ENCODE measurements at regions not wholly inside any gene's neighbourhood (a gene's known extent, or its start where the extent isn't known, plus 50 kb on each side); places are given as distances from the start of the nearest gene placed in this dataset.

DNA sequence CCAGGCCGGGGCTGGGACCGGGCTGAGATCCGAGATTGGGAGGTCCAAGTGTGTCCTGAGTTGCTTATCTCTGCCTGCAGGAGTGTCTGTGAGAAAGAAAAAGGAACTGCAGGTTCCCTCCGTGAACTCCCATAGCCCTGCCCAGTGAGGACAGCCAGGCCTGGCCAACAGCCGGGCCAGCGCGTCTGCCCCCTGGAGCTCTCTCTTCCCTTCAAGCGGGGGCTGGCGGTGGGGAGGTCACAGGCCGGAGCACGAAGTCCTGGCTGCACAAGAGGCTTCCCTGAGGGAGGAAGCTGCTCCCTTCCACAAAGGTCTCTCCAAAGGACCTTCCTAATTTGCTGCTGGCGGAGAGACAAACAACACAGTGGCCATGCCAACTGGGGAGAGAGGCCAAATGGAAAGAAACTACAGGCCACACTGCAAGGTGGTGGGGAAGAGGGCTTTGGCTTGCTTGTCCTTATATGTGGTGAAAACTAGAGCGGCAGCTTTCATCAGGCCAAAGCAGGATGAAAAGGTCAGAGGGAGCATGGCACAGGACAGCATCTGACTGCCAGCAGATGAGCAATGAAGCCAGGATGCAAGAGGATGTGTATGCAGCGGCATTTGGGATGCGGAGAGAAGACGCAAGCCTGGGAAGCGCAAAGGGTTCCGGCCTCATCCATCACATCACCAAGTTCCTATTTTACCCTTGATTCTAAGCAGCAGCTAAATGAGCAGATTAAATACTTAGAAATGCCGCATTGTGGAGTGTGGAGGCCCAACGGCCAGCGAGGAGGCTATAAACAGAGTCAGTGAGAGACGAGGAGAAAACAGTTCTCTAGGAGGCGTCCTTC, 260.0 kb downstream of the ERMARD start:
- peak; percentile 63 for DNase-seq (ENCODE audit: low spot score)
- Histone ChIP-seq H3K27ac (peak overlapping the region; percentile 48 to 78), H3K9me3 (peaks cover 0 to 8% of the 10 kb centered on the region in 2 donors), H3K36me3 (no peaks in the 10 kb centered on the region), H3K27me3 (no peaks in the 10 kb centered on the region), H3K4me1 (peaks cover 0 to 18% of the 10 kb centered on the region in 2 donors), H3K4me3 (no peak overlapping the region)
- TF ChIP-seq CTCF (IDR thresholded peaks at IDR 0.05): no peak

- no peaks in the 10 kb centered on the region for H3K36me3 ChIP-seq
- no peak overlapping the region for H3K4me3 ChIP-seq
- no peak for DNase-seq (ENCODE audit: low spot score)
- H3K27me3 ChIP-seq: no peaks in the 10 kb centered on the region
- peaks cover 0 to 8% of the 10 kb centered on the region in 2 donors for H3K9me3 ChIP-seq
- TF ChIP-seq CTCF (IDR thresholded peaks at IDR 0.05): no peak
- peaks cover 0 to 18% of the 10 kb centered on the region in 2 donors for H3K4me1 ChIP-seq
- H3K27ac ChIP-seq: peak overlapping the region; percentile 48 to 78
These were observed 259.3 kb downstream of the ERMARD start for GRCh38 chr6:170010665-170011203.

DNA sequence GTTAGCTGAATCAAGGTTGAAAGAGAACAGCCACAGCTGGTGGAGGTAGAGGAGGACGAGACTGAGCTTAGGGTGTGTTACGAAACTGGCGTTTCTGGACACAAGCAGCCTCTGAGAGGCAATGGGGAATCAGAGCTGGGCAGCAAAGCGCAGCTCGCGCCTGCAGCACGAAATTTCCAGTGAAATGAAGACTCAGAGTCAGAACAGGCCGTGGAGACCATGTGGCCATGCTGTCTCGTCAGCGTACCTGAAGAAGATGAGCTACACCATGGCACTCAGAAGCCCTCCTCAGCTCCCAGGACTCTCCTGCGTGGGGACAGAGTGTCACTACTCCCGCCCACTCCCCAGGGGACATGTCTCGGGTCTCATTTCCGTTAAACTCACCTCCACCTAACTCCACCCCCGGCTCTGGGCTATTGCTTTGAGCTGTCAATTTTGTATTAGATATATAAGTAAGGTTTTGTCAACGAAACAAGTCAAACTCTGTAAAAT, 256.9 kb downstream of the ERMARD start:
- H3K27ac ChIP-seq: no peak overlapping the region
- H3K4me1 ChIP-seq: peaks cover 0 to 18% of the 10 kb centered on the region in 2 donors
- no peaks in the 10 kb centered on the region for H3K36me3 ChIP-seq
- TF ChIP-seq CTCF (IDR thresholded peaks at IDR 0.05): no peak
- H3K27me3 ChIP-seq: no peaks in the 10 kb centered on the region
- peaks cover 0 to 14% of the 10 kb centered on the region in 2 donors for H3K9me3 ChIP-seq
- DNase-seq (ENCODE audit: low spot score): no peak
- no peak overlapping the region for H3K4me3 ChIP-seq

GRCh38 chr6:170007468-170008293, 256.3 kb downstream of the ERMARD start:
- H3K27ac ChIP-seq: no peak overlapping the region
- no peak for DNase-seq (ENCODE audit: low spot score)

More at GRCh38 chr6:170007468-170008293, 256.3 kb downstream of the ERMARD start:
- Histone ChIP-seq H3K4me1 (peaks cover 0 to 18% of the 10 kb centered on the region in 2 donors), H3K36me3 (no peaks in the 10 kb centered on the region), H3K27me3 (no peaks in the 10 kb centered on the region), H3K9me3 (peaks cover 0 to 11% of the 10 kb centered on the region in 2 donors), H3K4me3 (no peak overlapping the region)
- no peak for TF ChIP-seq CTCF (IDR thresholded peaks at IDR 0.05)
